Activated CD4-positive, alpha-beta T cell treated with anti-CD3 and anti-CD28 coated beads for 48 hours (primary cell): ENCODE measurements at regions not wholly inside any gene's neighbourhood (a gene's known extent, or its start where the extent isn't known, plus 50 kb on each side); places are given as distances from the start of the nearest gene placed in this dataset.

ENCODE experiments used
- DNase-seq: peaks from one replicate; pipeline ENCODE4 v3.0.0-alpha.2; 2020

GRCh38 chr15:94535298-94536048 is 304.1 kb downstream of the MCTP2 start:
- DNase-seq, result no peak

GRCh38 chr15:94536549-94536948 is 305.2 kb downstream of the MCTP2 start:
- no peak for DNase-seq

GRCh38 chr15:94538280-94538679 is 306.9 kb downstream of the MCTP2 start:
- DNase-seq, result no peak

- no peak for DNase-seq
Observed at GRCh38 chr15:94542391-94542790, 311.0 kb downstream of the MCTP2 start.

- DNase-seq, result no peak
Observed at GRCh38 chr15:94546808-94547207, 315.4 kb downstream of the MCTP2 start.

GRCh38 chr15:94547711-94548110 is 316.4 kb downstream of the MCTP2 start:
- no peak for DNase-seq

GRCh38 chr15:94555841-94556519 is 324.6 kb downstream of the MCTP2 start:
- DNase-seq, result no peak

GRCh38 chr15:94561036-94561689 is 329.8 kb downstream of the MCTP2 start:
- no peak for DNase-seq

- DNase-seq, result no peak
Observed at GRCh38 chr15:94563456-94563855, 332.1 kb downstream of the MCTP2 start.

- DNase-seq, result peak; percentile 57
Observed at GRCh38 chr15:94576889-94577533, 345.6 kb downstream of the MCTP2 start.

GRCh38 chr15:94579286-94579685 is 347.9 kb downstream of the MCTP2 start:
- no peak for DNase-seq

- no peak for DNase-seq
Observed at GRCh38 chr15:94580211-94580885, 349.0 kb downstream of the MCTP2 start.

GRCh38 chr15:94582368-94582767 is 351.0 kb downstream of the MCTP2 start:
- peak; percentile 44 for DNase-seq

GRCh38 chr15:94584833-94585244 is 353.5 kb downstream of the MCTP2 start:
- DNase-seq, result peak; percentile 73

- DNase-seq, result no peak
Observed at GRCh38 chr15:94586099-94586498, 354.7 kb downstream of the MCTP2 start.

- no peak for DNase-seq
Observed at GRCh38 chr15:94587113-94587512, 355.8 kb downstream of the MCTP2 start.

- no peak for DNase-seq
Observed at GRCh38 chr15:94588993-94589392, 357.6 kb downstream of the MCTP2 start.

GRCh38 chr15:94592495-94592894 is 361.1 kb downstream of the MCTP2 start:
- no peak for DNase-seq

- no peak for DNase-seq
Observed at GRCh38 chr15:94596707-94597106, 365.3 kb downstream of the MCTP2 start.

GRCh38 chr15:94600505-94600904 is 369.1 kb downstream of the MCTP2 start:
- DNase-seq, result no peak

- DNase-seq, result no peak
Observed at GRCh38 chr15:94602754-94603470, 371.6 kb downstream of the MCTP2 start.

GRCh38 chr15:94606286-94606685 is 374.9 kb downstream of the MCTP2 start:
- no peak for DNase-seq
